ENCODE measurements at regions not wholly inside any gene's neighbourhood (a gene's known extent, or its start where the extent isn't known, plus 50 kb on each side); places are given as distances from the start of the nearest gene placed in this dataset.

DNA sequence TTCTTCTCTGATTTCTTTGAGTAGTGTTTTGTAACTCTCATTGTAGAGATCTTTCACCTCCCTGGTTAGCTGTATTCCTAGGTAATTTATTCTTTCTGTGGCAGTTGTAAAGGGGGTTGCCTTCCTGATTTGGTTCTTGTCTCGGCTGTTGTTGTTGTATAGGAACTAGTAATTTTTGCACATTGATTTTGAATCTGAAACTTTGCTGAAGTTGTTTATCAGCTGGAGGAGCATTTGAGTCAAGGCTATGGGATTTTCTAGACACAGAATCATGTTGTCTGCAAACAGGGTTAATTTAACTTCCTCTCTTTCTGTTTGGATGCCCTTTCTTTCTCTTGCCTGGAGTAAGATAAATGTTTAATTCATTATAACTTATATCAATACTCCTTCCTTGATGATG, 86.4 kb downstream of the OLIG3 start:
- TF ChIP-seq CTCF (IDR thresholded peaks at IDR 0.05) (no peak), POLR2A (IDR thresholded peaks at IDR 0.05) (no peak)

All from lower leg skin (tissue), 3 donors.